HK-2 (cell line): ENCODE measurements at regions not wholly inside any gene's neighbourhood (a gene's known extent, or its start where the extent isn't known, plus 50 kb on each side); places are given as distances from the start of the nearest gene placed in this dataset.

Source experiments
- DNase-seq: peaks from one replicate; pipeline ENCODE4 v3.0.0-alpha.2; 2018; ENCODE audit not compliant: unreplicated experiment

DNA sequence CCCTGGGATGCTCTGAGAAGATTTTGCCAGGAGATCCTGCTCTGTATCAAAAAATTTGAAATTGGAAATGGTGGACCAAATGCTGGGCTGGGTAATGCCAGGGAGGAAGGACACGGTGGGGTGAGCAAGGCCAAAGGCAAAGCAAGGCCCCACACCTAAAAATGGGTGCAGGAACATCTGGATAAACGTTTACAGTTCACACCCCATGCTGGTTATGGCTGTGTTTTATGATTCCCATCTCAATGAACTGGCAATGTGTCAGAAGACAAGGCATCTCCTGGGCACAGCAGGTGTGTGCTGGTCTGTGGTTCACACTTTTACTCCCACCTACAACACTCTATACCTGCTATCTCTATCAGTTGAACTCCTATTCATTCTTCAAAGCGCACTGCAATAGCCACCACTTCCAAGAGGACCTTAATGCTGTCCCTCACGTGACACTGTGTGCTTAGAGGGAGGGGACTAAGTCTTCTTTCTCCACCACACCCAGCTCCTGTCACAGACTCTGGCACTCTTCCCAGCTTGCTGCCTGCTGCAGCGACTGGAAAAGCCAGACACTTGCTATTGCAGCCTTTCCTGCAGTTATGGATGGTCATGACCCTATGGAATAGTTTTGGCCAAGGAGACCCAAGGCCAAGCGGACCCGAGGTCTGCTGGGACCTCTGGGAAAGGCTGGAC lies 277.5 kb downstream of the CTTN start:
- no peak for DNase-seq

DNA sequence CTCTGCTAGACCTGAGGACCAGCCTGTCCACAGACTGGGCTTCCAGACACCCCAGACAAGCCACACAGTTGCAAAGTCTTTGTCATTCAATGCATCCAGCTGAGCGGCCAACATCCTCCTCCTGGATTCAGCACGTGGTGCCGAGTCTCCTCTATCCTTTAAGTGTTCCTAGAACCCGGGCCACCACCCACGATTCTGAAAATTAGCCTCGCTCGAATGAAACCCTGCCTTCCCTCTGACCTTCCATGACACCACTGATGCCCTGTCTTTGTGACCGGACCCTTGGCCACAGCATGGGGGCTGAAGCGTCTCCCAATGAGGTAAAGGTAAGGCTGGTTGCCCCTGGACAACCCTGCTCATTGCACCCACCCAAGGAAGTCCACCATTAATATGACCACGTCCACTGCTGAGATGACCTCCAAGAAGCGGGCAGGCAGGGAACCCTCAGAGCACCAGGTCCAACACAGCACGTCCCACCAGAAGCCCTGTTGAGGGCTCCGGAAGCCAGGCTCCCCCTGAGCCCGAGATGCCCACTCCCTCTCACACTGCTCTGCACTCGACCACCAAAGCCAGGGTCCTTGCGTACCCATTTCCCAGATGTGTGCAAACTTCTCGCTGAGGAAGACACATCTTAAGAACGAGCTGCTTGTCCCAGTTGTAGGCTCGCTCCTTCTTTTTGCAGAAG lies 279.0 kb downstream of the CTTN start:
- no peak for DNase-seq

DNA sequence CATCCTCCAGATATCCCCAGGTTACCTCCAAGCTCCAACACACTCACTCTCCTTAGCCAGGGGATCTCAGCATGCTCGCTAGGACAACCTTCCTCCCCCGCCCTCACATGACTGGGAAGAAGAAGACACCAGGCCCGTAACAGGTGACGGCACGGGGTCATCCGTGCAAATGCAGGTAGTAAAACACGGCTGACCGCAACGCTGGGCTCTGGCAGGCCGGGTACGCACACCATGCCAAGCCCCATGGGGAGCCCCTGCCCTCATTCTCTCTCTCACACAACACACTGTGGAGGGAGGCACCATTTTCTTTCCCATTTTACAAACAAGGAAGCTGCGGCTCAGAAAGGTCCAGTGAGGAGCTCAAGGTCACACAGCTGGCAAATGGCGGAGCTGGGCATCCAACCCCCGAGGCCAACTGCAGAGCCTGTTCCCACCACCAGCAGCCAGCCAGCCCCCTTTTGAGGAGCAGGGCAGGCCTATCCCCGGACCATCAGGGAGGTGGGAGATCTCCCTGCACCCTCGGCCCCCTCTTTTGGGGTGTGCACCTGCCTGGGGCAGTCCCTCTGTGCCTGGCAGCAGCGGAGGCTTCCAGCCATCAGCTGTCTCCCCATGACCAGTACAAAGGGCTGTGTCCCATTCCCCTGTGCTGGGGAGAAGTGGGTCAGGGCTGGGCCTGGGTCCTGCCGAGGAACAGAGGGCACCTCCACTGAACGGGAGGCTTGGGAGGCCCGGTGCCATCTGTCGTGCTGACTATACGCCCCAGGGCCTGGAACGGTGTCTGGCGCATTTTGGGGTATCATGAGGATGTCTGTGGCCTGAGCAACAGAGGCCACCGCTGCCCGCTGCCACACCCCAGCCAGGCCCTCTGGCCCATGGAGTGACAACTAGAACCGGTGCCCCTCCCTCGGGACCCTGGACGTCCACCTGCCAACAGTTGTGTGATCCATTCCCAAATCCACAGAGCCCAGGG lies 280.9 kb downstream of the CTTN start:
- no peak for DNase-seq

DNA sequence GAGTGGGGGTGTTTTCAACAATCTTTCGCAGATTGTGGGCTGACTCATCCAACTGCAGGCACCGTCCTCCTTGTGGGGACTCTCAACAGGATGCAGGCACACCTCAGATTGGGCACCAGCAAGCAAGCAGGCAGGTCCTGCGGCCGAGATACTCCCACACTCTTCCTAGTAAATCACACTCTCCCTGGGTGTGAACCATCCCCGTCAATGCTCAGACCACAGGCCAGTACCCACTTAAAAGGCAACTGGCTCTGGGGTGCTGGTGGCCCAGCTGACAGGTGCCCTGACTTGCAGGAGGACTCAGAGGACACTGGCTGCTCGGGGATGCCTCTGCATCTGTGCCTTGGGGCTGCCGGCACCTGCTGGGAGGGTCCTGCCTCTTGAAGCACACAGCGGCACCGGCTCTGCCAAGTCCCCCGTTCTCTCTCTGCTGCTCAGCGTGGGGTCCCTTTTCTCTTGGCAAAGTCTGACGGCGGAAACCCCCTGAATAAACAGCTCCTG lies 282.5 kb downstream of the CTTN start:
- no peak for DNase-seq

DNA sequence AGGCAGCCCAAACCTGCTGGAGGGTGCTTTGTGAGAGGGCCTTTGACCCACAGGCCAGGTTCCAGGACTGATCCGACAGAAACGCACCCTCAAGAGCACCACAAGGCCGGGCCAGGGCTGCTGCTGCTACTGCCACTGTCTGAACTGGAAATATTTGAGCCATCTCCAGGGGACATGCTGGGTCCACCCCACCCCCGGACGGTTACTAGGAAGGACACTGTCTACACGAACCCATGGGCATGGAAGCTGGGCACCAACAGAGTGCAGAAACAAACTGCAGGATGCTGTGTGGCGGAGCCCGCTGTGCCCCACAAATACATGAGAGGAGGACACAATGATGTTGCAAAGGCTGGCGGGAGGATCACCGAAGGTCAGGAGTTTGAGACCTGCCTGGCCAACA lies 283.7 kb downstream of the CTTN start:
- no peak for DNase-seq

DNA sequence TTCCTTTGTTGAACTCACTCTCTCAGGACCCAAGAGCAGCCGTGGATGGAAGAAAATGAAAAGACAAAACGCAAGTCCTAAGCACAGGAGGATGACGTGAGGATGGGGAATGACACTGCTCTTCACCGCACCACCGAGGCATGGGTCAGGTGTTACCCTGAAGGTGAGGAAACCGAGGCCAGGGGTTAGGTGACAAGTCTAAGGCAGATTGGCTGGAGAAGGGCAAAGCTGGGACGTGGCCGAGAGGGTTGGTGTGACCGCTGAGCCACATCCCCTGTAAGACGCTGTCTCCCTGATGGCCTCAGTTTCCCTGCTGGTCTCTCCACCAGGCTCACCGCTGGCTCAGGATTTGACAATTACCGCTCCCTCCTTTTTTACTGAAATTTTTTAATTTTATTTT lies 284.4 kb downstream of the CTTN start:
- no peak for DNase-seq

DNA sequence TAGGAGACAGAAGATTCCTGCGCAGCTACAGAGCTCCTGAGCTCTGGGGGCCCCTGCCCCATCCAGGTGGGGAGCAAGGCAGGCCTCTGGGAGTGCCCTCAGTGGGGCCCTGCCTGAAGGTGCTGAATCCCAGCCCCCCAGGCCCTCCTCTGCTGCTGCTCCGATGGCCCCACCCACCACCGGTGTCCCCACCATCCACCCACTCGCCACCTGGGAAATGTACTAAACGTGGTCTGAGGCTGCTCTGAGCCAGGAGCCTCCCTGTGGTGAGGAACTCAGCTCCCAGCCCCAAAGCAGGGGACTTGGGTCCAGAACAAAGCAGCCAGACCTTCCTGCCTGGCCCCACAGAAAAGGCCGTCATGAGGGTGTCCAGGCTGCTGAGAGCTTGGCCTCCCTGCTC lies 289.4 kb downstream of the CTTN start:
- DNase-seq, result no peak

DNA sequence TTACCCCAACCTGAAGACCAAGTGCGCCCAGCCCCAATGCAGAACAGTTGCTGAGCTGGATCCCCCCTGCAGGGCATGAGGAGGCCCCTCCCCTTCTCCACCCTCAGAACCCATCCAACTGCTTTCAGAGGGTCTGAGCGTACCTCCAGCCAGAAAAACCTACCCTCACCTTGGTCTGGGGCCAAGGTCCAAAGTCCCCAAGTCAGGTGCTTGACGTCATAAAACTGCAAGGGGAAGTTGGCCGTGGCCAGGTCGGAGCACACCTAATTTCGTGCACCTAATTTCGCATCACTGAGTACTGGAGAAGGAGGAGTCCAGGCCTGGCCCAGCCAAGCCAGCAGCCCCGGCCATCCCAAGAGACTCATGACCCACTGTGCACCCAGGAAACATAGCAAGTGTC lies 289.8 kb downstream of the CTTN start:
- DNase-seq, result no peak

DNA sequence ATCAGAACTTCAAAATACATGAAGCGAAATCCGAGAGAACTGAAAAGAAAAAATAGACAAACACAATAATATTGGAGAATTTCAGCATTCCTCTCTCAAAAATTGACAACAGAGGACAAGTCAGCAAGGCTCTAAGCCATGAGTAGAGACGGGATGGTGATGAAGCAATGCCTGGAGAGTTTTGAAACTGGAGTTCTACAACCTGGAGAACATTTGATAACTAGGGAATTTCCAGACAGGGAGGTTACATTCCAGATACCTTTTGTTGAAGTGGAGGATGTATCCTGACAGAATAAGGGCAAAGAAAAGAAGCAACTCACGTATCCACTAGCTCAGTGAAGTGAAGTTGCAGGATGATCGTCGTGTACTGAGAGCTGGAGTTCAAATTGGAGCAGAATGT lies 291.4 kb downstream of the CTTN start:
- DNase-seq, result no peak

DNA sequence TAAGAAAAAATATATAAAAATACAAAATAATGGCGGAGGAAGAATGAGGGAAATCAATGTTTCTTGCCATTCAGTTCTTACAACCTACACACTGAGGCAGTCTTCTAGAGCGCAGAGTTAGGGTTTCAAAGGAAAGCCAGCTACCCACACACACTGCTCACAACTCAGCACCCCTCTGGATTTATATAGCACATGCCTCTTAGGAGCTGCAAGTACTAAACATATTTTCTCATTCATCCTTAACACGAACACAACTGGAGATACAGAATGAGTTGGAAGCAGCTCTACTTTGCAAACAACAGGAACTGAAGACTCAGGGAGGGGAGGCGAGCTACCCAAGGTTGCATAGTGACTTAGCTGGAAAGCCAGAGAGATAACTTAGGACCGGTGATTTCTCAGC lies 293.8 kb downstream of the CTTN start:
- DNase-seq, result no peak

DNA sequence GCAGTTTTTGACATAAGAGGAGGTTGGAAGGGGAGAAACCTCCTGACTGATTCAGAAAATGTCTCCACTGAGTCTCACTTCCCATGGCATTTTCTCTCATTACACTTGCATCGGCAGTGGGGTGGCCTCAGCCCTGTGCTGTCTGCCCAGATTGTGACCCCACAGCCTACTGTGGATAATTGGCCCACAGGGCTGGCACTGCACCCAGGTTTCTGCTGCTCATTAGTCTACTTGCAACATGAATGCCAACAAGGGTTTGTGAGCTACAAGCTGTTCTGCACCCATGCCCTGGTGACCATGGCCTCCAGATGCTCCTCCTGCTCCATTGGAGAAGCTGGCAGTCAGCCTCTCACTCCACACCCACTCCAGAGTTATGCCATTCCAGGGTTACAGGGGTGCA lies 296.0 kb downstream of the CTTN start:
- no peak for DNase-seq

DNA sequence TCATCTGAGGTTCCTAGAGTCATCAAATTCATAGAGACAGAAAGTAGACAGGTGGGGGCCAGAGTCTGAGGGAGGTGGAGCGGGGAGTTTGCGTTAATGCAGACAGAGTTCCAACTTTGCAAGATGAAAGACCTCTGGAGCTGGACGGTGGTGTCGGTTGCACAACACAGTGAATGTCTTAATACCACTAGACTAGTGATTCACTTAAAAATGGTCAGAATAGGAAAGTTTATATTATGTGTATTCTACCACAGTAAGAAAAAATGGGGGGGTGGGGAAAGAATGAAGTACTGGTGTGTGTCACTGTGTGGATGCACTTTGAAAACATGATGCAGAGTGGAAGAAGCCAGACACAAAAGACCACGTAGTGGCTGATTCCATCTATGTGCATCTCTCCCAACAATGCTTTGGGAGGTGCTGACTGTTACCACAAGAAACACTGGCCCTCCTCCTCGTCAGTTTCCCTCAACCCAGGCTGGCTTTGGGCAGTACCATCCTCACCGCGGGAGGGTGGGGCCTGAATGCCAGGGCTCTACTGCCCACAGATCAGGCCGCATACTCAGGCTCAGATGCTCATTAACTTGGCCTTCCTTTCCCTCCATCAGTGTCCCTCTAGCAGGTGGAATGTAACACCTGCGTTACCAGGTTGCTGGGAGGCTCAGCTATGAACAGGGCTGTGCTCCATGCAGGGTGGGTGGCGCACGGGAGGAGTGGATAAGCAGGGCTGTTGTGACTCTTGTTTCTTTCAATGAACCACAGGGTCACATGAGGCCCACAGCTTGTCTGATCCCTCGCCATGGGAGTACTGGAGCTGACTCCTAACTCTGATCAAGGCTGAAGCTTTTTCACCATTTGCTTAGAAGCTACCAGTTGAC lies 297.0 kb downstream of the CTTN start:
- no peak for DNase-seq

DNA sequence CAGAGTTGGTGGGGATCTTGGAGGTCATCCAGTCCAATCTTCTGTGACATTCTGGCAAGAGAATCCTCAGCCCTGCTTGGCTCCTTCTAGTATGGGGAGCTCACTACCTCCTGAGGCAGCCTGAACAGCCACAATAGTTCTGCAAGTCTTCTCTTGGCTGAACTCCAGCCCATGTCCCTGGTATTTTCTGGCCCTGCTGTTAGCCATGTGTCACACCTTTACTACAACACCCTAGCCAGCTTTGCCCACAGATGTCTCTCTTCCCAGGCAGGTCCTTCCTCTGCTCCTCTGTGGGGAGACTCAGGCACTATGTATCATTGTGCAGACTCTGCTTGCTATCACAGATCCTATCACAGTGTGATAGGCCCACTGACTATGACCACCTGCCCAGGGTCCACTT lies 297.7 kb downstream of the CTTN start:
- no peak for DNase-seq

DNA sequence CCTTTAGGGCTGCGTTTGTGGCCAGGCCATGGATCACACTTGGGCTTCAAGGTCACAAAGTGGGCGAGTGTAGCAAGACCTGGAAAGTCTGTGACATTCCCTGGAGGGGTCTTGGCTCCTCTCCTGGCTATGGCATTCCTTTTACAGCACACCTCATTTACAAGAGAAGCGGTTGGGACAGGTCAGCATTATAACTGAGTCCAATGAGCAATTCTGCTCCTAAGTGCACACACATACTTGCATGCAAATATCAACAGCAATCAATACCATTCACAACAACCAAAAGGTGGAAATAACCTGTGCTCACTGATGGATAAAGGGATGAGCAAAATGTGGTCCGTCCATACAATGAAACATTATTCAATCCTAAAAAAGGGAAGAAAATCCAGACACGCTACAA lies 298.2 kb downstream of the CTTN start:
- no peak for DNase-seq

DNA sequence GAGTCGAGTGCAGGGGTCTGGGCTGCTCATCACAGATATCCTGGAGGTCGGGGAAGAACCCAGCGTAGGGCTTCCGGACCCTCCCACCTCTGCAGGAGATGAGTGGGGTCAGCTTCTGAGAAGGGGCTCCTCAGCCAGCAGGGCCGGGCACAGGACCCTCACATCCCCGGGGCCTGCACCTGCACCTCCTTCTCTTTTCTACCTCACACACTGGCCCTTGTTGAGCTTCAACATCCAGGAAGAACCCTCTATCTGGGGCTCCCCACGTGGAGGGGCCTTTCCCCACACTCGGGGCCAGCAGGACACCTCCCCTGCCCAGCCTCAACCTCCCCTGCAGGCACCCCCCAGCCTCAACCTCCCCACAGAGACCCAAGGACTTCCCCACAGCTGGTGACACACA lies 299.4 kb downstream of the CTTN start:
- DNase-seq, result no peak

DNA sequence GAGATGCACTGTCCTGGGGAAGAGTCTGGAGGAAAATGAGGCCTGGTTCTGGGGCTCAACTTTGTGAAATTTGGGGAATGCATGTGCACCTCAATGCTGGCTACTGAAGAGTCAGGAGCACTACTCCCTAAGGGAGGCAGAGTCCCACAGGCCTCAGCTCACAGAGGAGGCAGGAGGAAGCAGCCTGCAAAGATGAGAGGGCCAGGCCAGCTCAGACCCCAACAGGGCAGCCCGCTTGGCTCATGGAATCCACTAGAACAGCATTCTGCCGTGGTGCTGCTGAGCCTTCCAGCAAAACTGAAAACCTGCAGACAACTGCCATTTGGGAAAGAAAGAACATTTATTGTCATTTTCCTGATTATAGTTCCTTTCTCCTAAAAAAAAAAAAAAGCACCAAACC lies 300.5 kb downstream of the CTTN start:
- no peak for DNase-seq

DNA sequence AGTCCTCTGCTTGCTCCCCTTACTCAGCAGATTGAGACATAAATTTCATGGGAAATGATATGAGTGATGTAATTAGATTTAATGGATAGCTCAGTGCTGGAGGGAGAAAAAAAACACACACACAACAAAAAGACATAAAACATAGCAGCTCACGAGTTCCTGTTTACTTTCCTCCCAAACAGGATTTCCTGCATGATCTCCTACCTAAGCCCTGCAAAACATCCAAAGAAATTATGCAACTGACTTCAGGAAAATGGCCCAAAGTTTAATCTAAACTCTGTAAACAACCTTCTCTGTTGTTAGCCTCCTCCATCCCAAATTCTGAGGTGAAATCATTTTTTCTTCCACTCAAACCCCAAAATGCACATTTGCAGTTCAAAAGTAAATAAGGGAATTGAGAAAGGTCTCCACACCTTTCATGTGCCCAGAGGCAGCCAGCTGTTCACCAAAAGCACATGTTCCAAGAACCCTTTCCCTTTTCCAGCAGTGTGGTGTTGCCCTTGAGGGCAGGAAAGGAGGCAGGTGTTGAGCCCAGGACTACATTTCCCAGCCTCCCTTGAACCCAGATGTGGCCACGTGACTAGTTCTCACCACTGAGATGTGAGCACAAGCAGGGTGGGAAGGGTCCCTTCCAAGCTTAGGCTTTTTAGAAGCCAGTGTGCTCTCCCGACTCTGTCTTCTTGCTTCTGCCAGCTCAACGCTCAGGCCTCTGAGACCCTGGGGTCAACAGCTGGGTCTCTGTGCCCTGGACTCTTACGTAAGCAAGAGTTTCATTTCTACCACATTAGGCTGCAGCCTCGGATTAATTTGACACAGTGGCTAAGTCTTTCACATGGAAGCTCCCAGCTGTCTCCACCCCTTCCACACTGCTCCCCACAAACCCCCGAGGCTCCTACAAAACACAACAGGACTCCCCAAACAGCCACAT lies 301.2 kb downstream of the CTTN start:
- no peak for DNase-seq

DNA sequence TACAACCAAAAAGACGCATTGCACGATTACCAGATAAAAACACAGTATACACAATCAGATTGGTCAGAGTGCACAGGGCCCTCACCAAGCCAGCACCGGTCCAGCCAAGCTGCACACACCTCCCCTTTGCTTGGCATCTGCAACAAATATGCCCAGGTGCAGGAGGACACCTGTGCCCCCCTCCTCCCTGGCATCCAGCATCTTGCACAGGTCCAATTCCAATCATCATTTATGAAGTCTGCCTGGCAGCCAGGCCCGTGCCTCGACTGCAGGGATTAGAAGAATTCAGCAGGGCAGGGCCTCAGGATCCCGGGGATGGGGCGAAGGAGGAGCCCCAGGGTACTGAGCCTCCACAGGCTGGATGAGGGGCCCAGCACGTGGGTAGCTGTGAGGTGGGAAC lies 302.1 kb downstream of the CTTN start:
- DNase-seq, result no peak

DNA sequence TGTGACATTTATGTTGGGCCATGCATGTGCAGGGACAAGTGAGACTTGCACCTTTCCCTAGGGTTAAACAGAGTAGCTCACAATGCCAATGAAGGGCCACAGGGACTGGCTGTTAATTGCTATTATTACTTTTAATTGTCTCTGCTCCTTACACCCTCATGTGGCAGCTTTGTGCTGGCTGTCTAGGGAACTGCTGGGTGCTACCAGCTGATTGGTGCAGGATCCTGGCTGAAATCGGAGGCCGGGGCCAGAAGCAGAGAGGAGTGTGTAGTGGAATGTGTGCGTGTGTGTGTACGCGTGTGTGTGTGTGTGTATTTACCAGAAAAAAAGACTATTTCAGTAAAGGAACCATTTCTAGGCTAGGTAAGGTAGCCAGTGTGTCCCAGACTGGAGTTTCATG lies 302.5 kb downstream of the CTTN start:
- no peak for DNase-seq

DNA sequence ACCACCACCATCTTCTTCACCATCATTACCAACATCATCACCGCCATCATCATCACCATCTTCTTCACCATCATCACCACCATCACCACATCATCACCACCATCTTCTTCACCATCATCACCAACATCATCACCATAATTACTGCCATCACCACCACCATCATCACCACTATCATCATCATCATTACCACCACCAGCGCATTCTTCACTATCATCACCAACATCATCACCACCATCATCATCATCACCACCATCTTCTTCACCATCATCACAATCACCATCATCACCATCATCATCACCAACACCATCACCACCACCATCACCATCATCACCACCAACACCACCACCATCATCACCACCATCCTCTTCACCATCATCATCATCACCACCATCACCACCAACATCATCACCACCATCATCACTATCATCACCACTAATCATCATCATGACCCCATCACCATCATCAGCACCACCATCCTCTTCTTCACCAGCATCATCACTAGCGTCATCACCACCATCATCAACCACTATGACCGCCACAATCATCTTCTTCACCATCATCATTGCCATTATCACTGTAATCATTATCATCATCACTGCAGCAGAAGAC lies 303.8 kb downstream of the CTTN start:
- no peak for DNase-seq
